NCI-H2081 (cell line): ENCODE measurements at regions not wholly inside any gene's neighbourhood (a gene's known extent, or its start where the extent isn't known, plus 50 kb on each side); places are given as distances from the start of the nearest gene placed in this dataset.

Source experiments
- DNase-seq, 2 experiments: peaks; one replicate each; lab custom pipeline; 2025; lab: John Stamatoyannopoulos, UW

- DNase-seq, result no peak
Observed at GRCh38 chr7:110142939-110143526, 947.9 kb upstream of the LRRN3 start.

- DNase-seq, result no peak
Observed at GRCh38 chr7:110144599-110144998, 946.3 kb upstream of the LRRN3 start.

DNA sequence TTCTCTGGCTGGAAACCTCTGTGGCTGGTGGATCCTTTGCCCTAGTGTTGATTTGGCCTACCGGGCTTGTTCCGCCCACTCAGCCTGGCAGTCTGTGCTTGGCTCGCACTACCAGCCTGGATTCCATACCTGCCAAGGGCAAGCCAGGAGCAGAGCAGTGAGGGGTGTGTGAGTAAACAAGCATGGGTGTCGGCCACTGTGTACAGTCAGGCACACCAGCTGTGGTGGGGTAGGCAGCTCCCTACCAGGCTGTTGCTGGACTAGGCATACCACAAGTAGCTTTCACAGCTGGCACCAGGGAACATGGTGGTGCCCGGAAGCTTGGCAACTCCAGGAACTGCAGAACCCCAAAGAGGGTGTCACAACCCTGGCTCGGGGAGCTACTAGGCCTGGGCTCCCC is 942.9 kb upstream of the LRRN3 start:
- no peak for DNase-seq

DNA sequence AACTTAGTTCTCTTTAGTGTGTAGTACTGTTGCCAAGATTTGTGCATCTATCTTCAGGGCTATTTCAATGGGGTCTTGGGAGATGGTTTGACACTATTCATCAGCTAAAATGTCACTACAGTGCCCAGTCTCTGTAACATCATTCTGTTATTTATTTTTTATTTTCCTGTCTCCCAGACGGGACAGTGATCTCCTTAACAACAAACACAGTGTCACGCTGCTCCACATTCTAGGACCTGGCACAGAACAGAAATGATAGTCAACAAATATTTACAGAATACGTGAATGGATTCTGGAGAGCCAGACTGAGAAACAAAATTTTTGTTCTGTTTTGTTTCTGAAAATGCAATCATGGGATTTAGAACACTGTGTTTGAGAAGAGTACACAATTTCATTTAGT is 937.7 kb upstream of the LRRN3 start:
- DNase-seq, result no peak

DNA sequence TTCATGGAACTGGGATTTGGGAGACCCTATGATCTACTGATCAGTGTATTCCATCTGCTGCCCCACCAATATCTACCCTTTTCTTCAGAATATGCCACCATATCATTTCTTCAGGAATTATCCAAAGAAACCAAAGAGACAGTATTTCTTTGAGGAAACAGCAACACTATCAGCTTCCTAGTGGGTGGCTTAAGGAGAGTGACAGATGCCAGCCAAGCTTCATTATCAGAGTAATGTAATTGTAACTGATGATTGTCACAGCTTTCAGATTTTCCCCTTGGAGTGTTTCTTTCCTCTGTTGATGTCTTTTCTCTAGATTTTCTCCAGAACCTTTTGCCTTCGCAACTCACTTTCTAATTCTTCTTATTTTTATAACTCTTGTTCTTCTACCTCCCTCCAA is 934.4 kb upstream of the LRRN3 start:
- no peak for DNase-seq

GRCh38 chr7:110157631-110158362 is 933.1 kb upstream of the LRRN3 start:
- DNase-seq, result no peak

- DNase-seq, result no peak
Observed at GRCh38 chr7:110168010-110168409, 922.9 kb upstream of the LRRN3 start.

DNA sequence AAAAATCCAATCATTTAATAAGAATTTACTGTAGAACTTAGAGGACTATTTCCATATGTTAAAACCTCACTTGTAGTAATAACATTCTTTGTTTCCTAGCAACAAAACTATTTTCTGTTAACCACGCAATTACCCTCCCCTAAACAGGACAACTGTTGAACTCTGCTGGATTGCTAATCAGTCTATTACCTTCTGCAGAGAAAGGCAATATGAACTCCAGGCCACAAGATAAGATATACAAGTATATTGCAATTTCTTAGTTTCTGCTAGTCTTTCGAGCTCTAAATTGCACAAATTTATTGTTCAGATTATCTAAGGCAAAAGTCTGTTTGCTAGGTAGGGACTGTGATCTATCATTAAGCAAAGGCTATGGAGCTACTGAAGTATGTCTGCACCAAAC is 920.1 kb upstream of the LRRN3 start:
- no peak for DNase-seq

DNA sequence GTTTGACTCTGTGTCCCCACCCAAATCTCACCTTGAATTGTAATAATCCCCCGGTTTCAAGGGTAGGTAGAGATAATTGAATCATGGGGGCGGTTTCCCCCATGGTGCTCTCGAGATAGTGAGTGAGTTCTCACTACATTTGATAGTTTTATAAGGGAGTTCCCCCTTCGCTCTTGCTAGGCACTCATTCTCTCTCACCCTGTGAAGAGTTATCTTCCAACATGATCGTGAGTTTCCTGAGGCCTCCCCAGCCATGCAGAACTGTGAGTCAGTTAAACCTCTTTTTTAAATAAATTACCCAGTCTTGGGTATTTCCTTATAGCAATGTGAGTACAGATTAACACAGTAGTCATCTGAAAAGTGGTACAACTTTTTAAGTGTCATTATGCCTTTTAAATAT is 913.5 kb upstream of the LRRN3 start:
- DNase-seq, result no peak

DNA sequence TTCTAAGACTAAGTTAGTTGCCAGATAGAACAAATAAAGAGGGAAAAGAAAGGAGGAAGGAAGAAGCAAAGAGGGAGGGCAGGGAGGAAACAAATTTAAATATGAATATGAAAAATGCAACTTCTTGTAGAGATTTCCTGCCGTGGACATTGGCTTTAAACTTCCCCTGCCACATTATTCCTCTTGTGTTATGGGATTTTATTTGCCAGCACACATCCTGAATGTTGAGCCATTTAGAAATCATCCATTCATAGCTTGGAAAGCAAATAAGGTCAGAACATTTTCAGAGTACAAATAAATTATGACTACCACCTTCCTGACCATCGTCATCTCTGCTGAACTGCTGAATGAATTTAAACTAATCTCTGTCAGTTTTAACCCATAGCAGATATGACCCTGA is 911.9 kb upstream of the LRRN3 start:
- DNase-seq, result no peak

DNA sequence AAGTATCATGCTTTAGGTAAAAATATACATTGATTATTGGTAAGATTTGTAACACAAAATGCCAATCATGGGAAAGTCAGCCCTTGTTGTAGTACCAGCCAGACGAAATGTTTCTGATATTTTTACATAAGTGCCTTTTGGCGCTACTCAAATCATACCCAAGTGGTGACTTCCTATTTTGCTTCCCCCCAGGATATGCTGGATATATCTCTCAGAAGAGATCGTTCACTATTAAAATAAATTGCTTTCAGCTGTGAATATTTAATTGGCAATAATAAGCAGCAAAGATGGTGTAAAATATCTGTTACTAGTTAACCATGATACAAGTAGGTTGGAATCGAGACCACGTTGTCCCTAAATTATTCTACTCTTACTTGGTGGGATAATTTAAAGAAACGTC is 909.2 kb upstream of the LRRN3 start:
- no peak for DNase-seq

- DNase-seq, result no peak
Observed at GRCh38 chr7:110186334-110186733, 904.6 kb upstream of the LRRN3 start.

- no peak for DNase-seq
Observed at GRCh38 chr7:110187877-110188554, 902.9 kb upstream of the LRRN3 start.

GRCh38 chr7:110204527-110204926 is 886.4 kb upstream of the LRRN3 start:
- DNase-seq, result no peak

- DNase-seq, result no peak
Observed at GRCh38 chr7:110205899-110206298, 885.0 kb upstream of the LRRN3 start.

GRCh38 chr7:110209884-110210283 is 881.0 kb upstream of the LRRN3 start:
- DNase-seq, result no peak

- no peak for DNase-seq
Observed at GRCh38 chr7:110210941-110211608, 879.9 kb upstream of the LRRN3 start.

DNA sequence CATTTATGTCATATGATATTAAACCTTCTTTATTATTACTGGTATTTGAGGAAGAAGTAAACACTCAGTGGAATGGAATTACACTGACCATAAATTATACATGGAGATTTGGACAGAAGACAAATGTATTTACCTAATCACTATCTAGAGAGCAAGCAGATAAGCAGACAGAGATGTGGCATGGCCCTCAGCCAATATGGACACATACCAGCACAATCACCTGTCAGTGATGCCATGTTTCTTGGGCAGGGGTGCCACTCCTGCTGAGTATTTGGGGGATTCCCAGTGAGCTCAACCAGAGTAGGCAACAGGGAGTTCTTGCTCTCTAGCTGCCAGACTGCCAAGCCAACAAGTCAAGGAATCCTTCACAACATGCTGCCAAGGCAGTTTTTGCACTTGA is 866.3 kb upstream of the LRRN3 start:
- no peak for DNase-seq

GRCh38 chr7:110246118-110246517 is 844.8 kb upstream of the LRRN3 start:
- DNase-seq, result no peak

GRCh38 chr7:110253093-110253492 is 837.8 kb upstream of the LRRN3 start:
- DNase-seq, result no peak

DNA sequence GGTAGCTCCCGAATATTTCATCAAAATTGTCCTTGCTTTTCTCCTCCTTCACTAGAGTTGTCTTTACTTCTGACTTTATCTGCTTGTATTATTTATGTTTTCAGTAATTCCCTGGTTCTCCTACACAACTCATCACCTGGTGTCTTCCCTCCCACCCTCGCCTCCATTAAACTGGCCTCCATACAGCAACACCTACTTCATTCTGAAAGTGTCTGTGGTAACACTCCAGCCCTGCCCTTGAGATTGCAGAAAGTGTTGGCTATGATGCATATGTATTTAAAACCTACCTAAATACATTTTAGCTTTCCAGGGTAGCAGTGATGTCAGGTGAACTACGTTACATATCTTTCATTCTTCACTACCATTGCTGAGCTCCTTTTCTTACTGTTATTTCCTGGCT is 833.3 kb upstream of the LRRN3 start:
- no peak for DNase-seq

GRCh38 chr7:110262251-110262650 is 828.7 kb upstream of the LRRN3 start:
- no peak for DNase-seq

DNA sequence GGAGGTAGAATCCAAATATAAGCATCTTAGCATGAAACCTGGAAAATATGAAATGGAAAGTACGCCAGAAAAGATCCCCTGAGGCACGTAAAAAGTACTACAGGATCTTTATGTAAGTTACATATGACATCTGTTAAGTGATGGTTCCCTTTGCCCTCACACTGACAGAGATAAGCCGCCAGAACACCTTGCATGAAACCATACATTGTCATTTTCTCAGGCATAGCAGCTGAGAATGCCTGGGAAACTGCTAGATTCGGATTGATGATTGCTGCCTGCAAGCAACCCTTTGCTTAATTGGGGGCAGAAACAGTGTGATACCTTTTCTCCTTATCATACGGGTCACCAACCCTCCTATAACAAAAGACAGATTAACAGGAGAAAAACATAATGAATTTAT is 826.6 kb upstream of the LRRN3 start:
- no peak for DNase-seq
